ENCODE measurements at regions not wholly inside any gene's neighbourhood (a gene's known extent, or its start where the extent isn't known, plus 50 kb on each side); places are given as distances from the start of the nearest gene placed in this dataset.
"Not testable (repeated sequence)": the region's sequence is repeated elsewhere in the genome, so short reads cannot be mapped to it uniquely, and the experiment has no call there.

DNA sequence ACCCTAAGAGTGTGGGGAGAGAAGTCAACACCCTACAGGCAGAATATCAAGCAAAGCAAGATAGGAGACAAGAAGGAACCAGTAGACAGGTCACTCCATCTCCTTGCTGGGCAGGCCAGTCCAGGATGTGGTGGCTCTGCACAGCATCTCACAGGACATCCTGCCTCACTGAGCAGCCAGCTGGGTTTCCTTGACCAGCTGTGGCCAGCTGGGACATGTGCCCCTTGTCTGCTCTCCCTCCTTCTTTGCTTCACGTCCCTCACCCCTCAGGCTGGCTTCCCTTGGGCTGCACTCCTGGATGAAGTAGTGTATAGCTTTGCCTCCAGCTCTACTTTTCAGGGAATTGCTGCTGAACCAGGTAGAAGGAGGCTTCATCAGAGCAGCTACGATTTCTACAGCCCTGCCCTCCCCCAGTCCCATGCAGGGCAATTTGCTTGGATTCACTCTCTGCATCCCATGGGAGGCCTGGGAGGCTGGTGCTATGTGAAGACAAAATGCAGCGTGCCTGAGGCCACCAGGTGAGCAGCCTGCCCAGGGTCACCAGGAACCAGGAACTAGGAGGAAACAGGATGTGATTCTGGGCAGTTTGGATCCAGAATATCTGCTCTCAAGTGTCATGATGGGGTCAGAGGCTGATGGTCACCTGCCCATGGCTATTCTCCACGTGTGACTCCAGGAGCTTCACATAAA is 110.0 kb upstream of the PMEPA1 start:
- no peak for DNase-seq (ENCODE audit: extremely low read depth, low read depth)

GRCh38 chr20:57819291-57819690 is 109.5 kb upstream of the PMEPA1 start:
- DNase-seq (ENCODE audit: extremely low read depth, low read depth): no peak

DNA sequence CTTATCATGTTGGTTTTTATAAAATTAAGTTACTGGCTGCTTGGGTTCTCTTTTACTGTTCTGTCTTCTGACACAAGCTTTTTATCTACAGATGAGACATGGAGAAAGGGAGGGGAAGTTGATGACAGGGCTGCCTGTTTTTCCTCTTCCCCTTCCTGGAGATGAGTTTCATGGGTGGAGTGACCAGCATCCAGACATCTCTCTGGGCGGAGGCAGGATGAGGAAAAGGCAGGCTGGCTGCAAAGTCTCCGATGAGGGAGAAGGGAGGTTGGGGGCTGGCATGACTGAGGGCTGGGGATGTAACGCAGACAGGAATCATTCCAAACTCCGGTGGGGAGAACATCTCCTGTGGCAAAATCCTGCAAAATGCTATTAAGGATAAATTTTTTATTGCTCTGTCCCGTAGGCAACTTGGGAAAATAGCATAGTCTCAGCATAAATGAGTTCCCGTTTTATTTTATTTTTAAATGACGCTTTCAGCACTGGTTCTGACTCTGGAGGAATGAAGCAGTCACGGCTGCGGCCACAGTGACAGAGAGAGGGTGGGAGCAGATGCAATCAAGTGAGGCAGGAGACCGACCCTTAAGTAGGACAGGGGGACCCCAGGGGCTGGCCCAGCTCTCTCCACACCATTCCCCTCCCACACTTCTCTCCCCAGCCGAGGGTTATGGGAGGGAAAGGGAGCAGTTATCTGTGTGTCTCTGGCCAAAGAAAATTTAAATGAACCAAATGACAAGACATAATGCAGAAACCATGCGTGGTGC is 108.8 kb upstream of the PMEPA1 start:
- DNase-seq (ENCODE audit: extremely low read depth, low read depth): no peak

- DNase-seq (ENCODE audit: extremely low read depth, low read depth): no peak
These were observed 105.6 kb upstream of the PMEPA1 start for GRCh38 chr20:57815405-57815804.

- DNase-seq (ENCODE audit: extremely low read depth, low read depth): no peak
These were observed 104.7 kb upstream of the PMEPA1 start for GRCh38 chr20:57814529-57814928.

DNA sequence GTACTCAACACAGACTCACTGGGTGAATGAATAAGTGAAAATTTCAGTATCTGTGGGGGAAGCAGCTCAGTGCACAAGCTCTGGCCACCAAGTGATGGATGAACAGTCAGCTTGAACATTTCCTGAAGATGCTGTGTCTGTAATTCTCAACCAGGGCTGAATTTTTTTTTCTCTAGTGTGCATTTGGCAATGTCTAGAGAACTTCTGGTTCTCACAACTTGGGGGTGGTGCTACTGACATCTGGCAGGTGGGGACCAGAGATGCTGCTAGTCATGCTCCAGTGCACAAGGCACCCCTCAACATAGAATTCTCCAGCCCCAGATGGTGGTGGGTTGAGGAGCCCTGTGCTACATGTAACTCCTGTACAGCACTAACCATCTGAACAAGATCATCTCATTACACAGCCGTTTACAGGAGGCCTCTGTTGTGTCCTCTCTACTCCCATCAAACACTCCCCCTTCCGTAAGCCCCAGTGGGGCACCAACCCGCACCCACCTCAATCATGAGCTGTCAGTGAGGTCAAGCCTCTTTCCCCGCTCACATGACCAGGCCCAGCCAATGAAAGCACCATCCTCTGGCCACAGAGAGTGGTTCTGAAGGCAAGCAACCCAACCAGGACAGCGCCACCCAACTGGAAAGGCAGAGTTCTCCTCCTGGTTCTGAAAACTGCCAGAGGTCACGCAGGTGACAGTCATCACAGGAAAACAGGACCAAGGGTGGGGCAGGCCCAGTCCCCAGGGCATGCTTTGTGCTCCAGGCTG is 103.9 kb upstream of the PMEPA1 start:
- DNase-seq (ENCODE audit: extremely low read depth, low read depth): no peak

DNA sequence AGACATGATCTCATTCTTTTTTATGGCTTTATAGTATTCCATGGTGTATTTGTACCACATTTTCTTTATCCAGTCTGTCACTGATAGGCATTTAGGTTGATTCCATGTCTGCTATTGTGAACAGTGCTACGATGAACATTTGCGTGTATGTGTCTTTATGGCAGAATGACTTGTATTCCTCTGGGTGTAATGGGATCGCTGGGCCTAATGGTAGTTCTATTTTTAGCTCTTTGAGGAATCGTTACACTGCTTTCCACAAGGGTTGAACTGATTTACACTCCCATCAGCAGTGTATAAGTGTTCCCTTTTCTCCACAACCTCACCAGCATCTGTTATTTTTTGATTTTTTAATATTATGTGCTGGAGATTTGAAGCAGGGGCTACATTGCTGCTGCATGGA is 102.8 kb upstream of the PMEPA1 start:
- DNase-seq (ENCODE audit: extremely low read depth, low read depth): not testable (repeated sequence)

GRCh38 chr20:57811374-57812020 is 101.7 kb upstream of the PMEPA1 start:
- no peak for DNase-seq (ENCODE audit: extremely low read depth, low read depth)

DNA sequence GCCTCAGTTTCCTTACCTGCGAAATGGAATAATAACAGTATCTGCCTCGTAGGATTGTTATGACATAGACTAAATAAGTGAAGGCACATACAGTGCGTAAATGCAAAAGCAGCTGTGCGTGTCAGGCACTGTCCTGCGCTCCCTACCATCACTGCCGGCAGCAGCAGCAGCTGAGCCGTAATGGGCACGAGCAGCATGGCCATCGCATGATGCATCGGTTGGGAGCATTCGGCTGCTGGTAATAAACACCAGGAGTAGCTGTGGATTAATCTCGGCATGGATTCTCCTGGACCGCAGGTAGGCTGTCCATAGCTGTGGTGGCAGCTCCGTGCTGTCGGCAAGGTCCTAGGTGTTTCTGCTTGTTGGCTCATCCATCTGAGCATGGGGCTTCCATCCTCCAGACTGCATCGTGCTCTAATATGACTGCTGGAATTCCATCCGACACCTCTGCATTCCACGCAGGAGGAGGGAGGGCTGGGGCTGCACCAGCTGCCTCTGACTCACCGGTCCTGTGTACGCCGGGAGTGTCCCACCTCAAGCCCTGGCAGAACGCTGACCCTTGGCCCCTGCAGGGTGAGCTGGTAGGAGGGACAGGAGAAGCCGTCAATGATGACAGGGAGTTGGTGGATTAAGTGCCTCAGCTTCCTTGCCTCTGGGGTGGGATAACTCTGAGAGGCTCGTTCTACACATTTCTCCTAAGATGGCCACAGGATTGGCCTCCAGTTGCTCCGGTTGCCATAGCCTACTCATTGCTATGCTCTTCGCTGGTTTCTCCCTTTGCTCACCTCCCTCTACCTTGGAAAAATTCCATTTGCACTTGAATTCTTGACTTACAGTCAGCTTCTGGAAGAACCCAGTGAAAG is 100.9 kb upstream of the PMEPA1 start:
- DNase-seq (ENCODE audit: extremely low read depth, low read depth): no peak

DNA sequence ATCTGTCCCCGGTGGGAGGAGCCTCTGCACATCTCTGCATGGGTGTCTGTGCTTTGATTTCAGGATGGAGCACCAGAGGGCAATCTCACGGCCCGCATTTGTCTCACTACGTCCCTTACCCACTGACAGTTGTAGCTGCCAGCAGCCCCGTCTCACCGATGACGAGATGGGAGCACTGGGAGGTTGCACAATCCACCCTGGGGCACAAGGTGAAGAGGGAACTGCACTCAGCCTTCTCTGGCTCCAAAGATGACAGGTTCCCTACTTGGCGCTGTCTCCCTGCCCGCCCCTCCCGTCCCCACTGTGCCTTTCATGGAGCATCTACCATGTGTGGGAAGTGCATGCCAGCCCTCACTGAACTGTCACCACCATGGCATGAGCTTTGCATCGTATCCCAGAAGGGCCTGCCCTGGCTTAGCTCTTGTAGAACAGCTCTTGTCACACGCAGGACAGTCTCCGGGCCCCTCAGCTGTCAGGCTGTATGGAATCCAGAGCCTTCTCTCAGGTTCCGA is 99.9 kb upstream of the PMEPA1 start:
- DNase-seq (ENCODE audit: extremely low read depth, low read depth): no peak

- no peak for DNase-seq (ENCODE audit: extremely low read depth, low read depth)
These were observed 99.3 kb upstream of the PMEPA1 start for GRCh38 chr20:57809149-57809548.

DNA sequence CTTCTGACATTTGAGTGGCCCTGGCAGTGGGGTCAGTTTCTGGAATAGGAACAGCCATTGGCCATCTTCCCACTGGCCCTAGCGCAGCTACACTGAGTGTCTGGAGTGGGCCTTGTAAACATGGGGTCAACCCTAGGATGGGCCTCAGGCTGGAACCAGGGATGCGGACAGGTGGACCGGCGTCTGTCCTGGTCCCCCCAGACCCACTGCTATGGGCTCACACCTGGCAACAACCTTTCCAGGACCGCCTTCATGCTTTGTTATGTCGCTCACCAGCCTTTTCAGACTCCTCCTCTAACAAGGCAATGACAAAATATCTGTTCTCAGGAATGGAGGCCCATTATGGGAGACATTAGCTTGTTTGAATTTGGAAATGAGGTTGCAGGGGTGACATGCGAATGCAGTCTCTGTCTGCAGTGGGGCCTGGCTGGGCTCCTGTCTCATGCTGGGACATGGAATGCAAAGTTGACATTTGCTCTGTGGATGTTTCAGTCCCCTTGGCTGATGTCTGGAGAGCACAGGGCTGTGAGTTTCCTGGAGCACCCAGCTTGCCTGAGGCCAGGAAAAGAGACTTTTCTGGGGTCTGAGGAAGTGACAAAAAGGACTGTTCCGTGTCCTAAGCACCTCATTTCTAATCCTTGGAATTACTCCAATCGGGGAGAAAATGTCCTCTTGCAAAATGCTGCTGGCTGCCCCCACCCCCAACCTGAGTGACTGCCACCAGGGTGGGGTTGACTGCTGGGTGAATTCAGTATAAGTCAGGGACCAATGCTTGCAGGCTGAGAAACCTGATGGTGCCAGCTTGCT is 98.7 kb upstream of the PMEPA1 start:
- no peak for DNase-seq (ENCODE audit: extremely low read depth, low read depth)

GRCh38 chr20:57807401-57808263 is 97.8 kb upstream of the PMEPA1 start:
- no peak for DNase-seq (ENCODE audit: extremely low read depth, low read depth)

DNA sequence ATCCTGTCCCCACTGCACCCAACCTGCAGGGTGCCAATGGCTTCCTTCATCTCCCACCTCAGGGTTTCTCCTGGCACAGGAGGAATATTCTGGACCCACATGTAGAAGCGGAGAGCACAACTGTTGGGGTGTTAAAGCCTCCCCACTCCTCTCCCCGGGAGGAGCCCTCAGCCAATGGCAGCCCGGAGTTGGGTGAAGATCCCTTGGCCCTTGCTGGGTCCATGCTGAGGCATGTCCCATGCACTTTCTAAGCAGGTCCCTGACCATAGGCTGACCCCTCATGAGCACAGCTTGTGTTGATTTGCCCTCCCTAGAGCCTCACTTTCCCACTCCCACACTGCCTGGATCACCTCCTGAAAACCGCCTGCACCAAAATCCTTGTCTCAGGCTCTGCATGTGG is 97.2 kb upstream of the PMEPA1 start:
- no peak for DNase-seq (ENCODE audit: extremely low read depth, low read depth)

DNA sequence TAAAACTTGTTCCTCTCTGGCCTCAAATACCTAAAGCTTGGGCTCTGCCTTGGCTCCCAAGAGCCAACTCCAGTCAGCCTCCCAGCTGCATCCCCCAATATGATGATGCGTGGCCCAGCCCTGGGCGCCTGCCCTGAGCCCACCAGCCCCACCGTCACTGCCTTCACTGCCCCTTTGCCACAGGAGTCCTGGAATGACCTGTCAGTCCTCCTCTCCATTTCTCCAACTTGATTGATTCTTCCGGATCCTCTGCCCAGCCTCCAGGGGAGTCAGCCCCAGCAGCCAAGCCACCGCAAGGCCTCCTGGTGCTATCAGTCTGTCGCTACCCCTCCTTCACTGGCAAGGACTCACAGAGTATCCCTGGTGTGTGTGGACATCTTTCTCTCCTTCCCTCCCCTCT is 96.7 kb upstream of the PMEPA1 start:
- no peak for DNase-seq (ENCODE audit: extremely low read depth, low read depth)

DNA sequence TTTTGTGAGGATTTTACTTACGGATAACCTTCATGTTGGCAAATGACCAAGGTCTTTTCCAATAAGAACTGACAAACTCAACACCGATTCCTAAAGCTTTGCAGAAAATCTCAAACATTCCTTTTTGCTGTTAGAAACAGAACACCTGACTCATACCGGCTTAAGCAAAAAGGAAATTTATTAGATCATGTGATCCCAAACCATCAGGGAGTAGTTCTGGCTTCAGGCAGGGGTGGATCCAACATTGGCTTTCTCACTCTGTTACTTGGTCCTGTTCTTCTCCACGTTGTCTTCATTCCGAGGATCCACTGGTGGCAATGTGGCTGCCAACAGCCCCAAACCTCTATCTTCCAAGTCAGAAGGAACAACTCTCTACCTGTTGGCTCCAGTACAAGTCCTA is 95.9 kb upstream of the PMEPA1 start:
- DNase-seq (ENCODE audit: extremely low read depth, low read depth): no peak

GRCh38 chr20:57804470-57805250 is 94.8 kb upstream of the PMEPA1 start:
- no peak for DNase-seq (ENCODE audit: extremely low read depth, low read depth)
